ENCODE measurements at regions not wholly inside any gene's neighbourhood (a gene's known extent, or its start where the extent isn't known, plus 50 kb on each side); places are given as distances from the start of the nearest gene placed in this dataset.

DNA sequence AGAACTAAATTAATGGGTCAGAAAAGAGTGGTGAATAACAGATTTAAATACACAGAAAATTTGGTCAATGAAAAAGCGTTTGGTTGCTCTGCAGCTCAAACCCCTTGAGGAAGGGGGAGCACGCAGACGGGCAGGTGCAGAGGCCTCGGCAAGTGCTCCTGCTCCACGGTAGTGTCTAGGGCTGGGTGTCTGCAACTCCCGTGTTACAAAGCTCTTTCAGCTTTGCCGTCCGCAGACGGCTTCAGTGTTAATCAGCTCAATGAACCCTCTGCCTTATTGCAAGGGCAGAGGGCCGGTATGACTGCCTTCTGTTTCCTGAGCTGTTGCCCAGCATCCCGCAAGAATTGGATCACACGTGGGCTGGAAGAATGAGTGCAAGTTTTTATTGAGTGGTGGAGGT lies 125.7 kb upstream of the TRHDE start:
- Histone ChIP-seq H3K4me3 (no peak overlapping the region), H3K27me3 (no peaks in the 10 kb centered on the region), H3K27ac (no peak overlapping the region), H3K9me3 (peaks cover 0 to 4% (median 0%) of the 10 kb centered on the region in 11 donors), H3K36me3 (no peaks in the 10 kb centered on the region), H3K4me1 (no peaks in the 10 kb centered on the region)
- no peak for TF ChIP-seq CTCF (IDR thresholded peaks at IDR 0.05)
- intact Hi-C loops (cut with DNase I), result no loop called here
- DNase-seq, result no peak
- 68 to 73% methylated on average over 12 of the region's 12 CpGs for WGBS, 2 donors
- ATAC-seq, result no peak

- Histone ChIP-seq H3K27me3 (no peaks in the 10 kb centered on the region), H3K4me3 (no peak overlapping the region), H3K4me1 (no peaks in the 10 kb centered on the region), H3K36me3 (no peaks in the 10 kb centered on the region), H3K9me3 (peaks cover 0 to 4% (median 0%) of the 10 kb centered on the region in 11 donors), H3K27ac (no peak overlapping the region)
- no peak for DNase-seq
- no peak for ATAC-seq
- intact Hi-C loops (cut with DNase I), result no loop called here
- WGBS, 2 donors, result 51 to 67% methylated on average over 3 of the region's 3 CpGs
- no peak for TF ChIP-seq CTCF (IDR thresholded peaks at IDR 0.05)
These were observed 123.5 kb upstream of the TRHDE start for GRCh38 chr12:72148709-72149108.

GRCh38 chr12:72162875-72163274 lies 109.3 kb upstream of the TRHDE start:
- intact Hi-C loops (cut with DNase I), result no loop called here
- DNase-seq (no peak), ATAC-seq (no peak)
- WGBS, 2 donors, result 69 to 72% methylated on average over 2 of the region's 2 CpGs
- Histone ChIP-seq H3K27me3 (no peaks in the 10 kb centered on the region), H3K4me1 (no peaks in the 10 kb centered on the region), H3K27ac (no peak overlapping the region), H3K9me3 (peaks cover 0 to 4% (median 0%) of the 10 kb centered on the region in 11 donors), H3K4me3 (no peak overlapping the region), H3K36me3 (no peaks in the 10 kb centered on the region)
- TF ChIP-seq CTCF (IDR thresholded peaks at IDR 0.05), result no peak

- ATAC-seq, result no peak
- no peak for TF ChIP-seq CTCF (IDR thresholded peaks at IDR 0.05)
- H3K4me3 ChIP-seq, result no peak overlapping the region
These were observed 103.3 kb upstream of the TRHDE start for GRCh38 chr12:72168851-72169250.

GRCh38 chr12:72173974-72174373 lies 98.2 kb upstream of the TRHDE start:
- ATAC-seq, result no peak
- 65 to 71% methylated on average over 4 of the region's 4 CpGs for WGBS, 2 donors
- Histone ChIP-seq H3K27ac (no peak overlapping the region), H3K9me3 (no peaks in the 10 kb centered on the region), H3K4me3 (no peak overlapping the region), H3K4me1 (no peaks in the 10 kb centered on the region), H3K27me3 (no peaks in the 10 kb centered on the region), H3K36me3 (no peaks in the 10 kb centered on the region)
- DNase-seq, result no peak
- intact Hi-C loops (cut with DNase I), result no loop called here
- TF ChIP-seq CTCF (IDR thresholded peaks at IDR 0.05), result no peak

More at GRCh38 chr12:72168851-72169250, 103.3 kb upstream of the TRHDE start:
- H3K27ac ChIP-seq, result no peak overlapping the region
- H3K4me1 ChIP-seq, result no peaks in the 10 kb centered on the region
- DNase-seq, result no peak
- no peaks in the 10 kb centered on the region for H3K27me3 ChIP-seq
- intact Hi-C loops (cut with DNase I), result no loop called here
- H3K9me3 ChIP-seq, result no peaks in the 10 kb centered on the region
- H3K36me3 ChIP-seq, result no peaks in the 10 kb centered on the region

Measured in heart right ventricle (tissue), 16 donors.